Upper lobe of left lung (tissue), 6 donors: ENCODE measurements at regions not wholly inside any gene's neighbourhood (a gene's known extent, or its start where the extent isn't known, plus 50 kb on each side); places are given as distances from the start of the nearest gene placed in this dataset.
"Not testable (repeated sequence)": the region's sequence is repeated elsewhere in the genome, so short reads cannot be mapped to it uniquely, and the experiment has no call there.

Source experiments
- ATAC-seq, 2 donors: fragments of 200-7000 bp; cut with Tn5 transposase; one replicate each; pipeline ENCODE4 v1.9.1; 2022; ENCODE audit warnings: mild to moderate bottlenecking in 2 of 2, moderate library complexity in 2 of 2; ENCODE audit not compliant: low FRiP score in 2 of 2
- DNase-seq, 2 donors: peaks; one replicate each; pipeline ENCODE4 v3.0.0-alpha.2; 2019 to 2020
- H3K27ac ChIP-seq, 4 donors: fragments of 200-600 bp; sonication (generic); one replicate each; pipeline ENCODE4 v1.5.1; 2016 to 2019
- H3K27me3 ChIP-seq, 4 donors: fragments of 200-600 bp; sonication (generic); one replicate each; pipeline ENCODE4 v1.5.1; 2017 to 2019
- H3K36me3 ChIP-seq, 4 donors: fragments of 200-600 bp; sonication (generic); one replicate each; pipeline ENCODE4 v1.5.1; 2016 to 2019
- H3K4me1 ChIP-seq, 4 donors: fragments of 200-600 bp; sonication (generic); one replicate each; pipeline ENCODE4 v1.5.1; 2018 to 2019
- H3K4me3 ChIP-seq, 4 donors: fragments of 200-600 bp; sonication (generic); one replicate each; pipeline ENCODE4 v1.5.1; 2017 to 2019; ENCODE audit warnings: mild to moderate bottlenecking in 2 of 4, moderate library complexity in 1 of 4
- H3K9me3 ChIP-seq, 4 donors: fragments of 200-600 bp; sonication (generic); one replicate each; pipeline ENCODE4 v1.5.1; 2018 to 2019
- EP300 ChIP-seq, 4 donors: sonication (generic); formaldehyde crosslinking; IDR thresholded peaks; one replicate each; pipeline ENCODE4 v1.5.1; 2017; ENCODE audit warnings: antibody characterized with exemption in 4 of 4, control low read depth in 2 of 4
- POLR2A ChIP-seq, 4 donors: fragments of 450-650 bp; IDR thresholded peaks; one replicate each; pipeline ENCODE4 v1.5.1; 2016 to 2017; ENCODE audit warnings: antibody characterized with exemption in 4 of 4, mild to moderate bottlenecking in 2 of 4
- POLR2AphosphoS5 ChIP-seq, 2 donors: sonication (generic); formaldehyde crosslinking; IDR thresholded peaks; one replicate each; pipeline ENCODE4 v1.5.1; 2017; ENCODE audit warnings: antibody characterized with exemption in 2 of 2
- WGBS, 2 donors: methylation state at CpG; one replicate each; pipeline ENCODE4 v1.1.5; 2017 to 2018; 5-methylcytosine and 5-hydroxymethylcytosine counted together
- TF ChIP-seq, protein P1 (sequence below), 6 experiments: fragments of 450-650 bp in 4 of 6; fragments of 200-600 bp in 2 of 6; sonication (generic) in 2 of 6; IDR thresholded peaks; one replicate each; pipeline ENCODE4 v1.5.1; 2016 to 2019; ENCODE audit warnings: antibody characterized with exemption in 6 of 6
- donor health status: DM: no; HTN: no; CAD: no; lungs with moderate emphysema.
- donor health status: DM: no; HTN: yes; CAD: no; lungs with severe emphysema.

GRCh38 chr19:28575816-28576215 lies 637.1 kb downstream of the UQCRFS1 start:
- H3K27me3 ChIP-seq: no peaks in the 10 kb centered on the region
- DNase-seq: no peak
- TF ChIP-seq POLR2A (IDR thresholded peaks at IDR 0.05): no peak
- TF ChIP-seq EP300 (IDR thresholded peaks at IDR 0.05): no peak
- TF ChIP-seq POLR2AphosphoS5 (IDR thresholded peaks at IDR 0.05): no peak
- TF ChIP-seq, protein P1, sequence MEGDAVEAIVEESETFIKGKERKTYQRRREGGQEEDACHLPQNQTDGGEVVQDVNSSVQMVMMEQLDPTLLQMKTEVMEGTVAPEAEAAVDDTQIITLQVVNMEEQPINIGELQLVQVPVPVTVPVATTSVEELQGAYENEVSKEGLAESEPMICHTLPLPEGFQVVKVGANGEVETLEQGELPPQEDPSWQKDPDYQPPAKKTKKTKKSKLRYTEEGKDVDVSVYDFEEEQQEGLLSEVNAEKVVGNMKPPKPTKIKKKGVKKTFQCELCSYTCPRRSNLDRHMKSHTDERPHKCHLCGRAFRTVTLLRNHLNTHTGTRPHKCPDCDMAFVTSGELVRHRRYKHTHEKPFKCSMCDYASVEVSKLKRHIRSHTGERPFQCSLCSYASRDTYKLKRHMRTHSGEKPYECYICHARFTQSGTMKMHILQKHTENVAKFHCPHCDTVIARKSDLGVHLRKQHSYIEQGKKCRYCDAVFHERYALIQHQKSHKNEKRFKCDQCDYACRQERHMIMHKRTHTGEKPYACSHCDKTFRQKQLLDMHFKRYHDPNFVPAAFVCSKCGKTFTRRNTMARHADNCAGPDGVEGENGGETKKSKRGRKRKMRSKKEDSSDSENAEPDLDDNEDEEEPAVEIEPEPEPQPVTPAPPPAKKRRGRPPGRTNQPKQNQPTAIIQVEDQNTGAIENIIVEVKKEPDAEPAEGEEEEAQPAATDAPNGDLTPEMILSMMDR (IDR thresholded peaks at IDR 0.05): no peak

DNA sequence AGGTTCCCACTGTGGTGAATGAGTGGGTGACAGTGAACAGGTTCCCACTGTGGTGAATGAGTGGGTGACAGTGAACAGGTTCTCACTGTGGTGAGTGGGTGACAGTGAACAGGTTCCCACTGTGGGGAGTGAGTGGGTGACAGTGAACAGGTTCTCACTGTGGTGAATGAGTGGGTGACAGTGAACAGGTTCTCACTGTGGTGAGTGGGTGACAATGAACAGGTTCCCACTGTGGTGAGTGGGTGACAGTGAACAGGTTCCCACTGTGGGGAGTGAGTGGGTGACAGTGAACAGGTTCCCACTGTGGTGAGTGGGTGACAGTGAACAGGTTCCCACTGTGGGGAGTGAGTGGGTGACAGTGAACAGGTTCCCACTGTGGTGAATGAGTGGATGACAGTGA lies 637.6 kb downstream of the UQCRFS1 start:
- H3K4me1 ChIP-seq, H3K27ac ChIP-seq, H3K9me3 ChIP-seq, DNase-seq, H3K4me3 ChIP-seq, H3K27me3 ChIP-seq, H3K36me3 ChIP-seq, ATAC-seq: not testable (repeated sequence)

More at GRCh38 chr19:28575816-28576215, 637.1 kb downstream of the UQCRFS1 start:
- Histone ChIP-seq H3K4me3 (no peak overlapping the region), H3K36me3 (no peaks in the 10 kb centered on the region), H3K4me1 (no peaks in the 10 kb centered on the region), H3K9me3 (no peaks in the 10 kb centered on the region), H3K27ac (no peak overlapping the region)
- no peak for ATAC-seq

GRCh38 chr19:28574212-28574611 lies 638.7 kb downstream of the UQCRFS1 start:
- DNase-seq (no peak), ATAC-seq (no peak)
- no peaks in the 10 kb centered on the region for H3K27me3 ChIP-seq
- 90 to 91% methylated on average over 4 of the region's 4 CpGs for WGBS, 2 donors
- H3K36me3 ChIP-seq: no peaks in the 10 kb centered on the region
- TF ChIP-seq, protein P1 (IDR thresholded peaks at IDR 0.05): no peak
- no peak for TF ChIP-seq POLR2A (IDR thresholded peaks at IDR 0.05)
- no peak for TF ChIP-seq POLR2AphosphoS5 (IDR thresholded peaks at IDR 0.05)
- TF ChIP-seq EP300 (IDR thresholded peaks at IDR 0.05): no peak
- H3K27ac ChIP-seq: no peak overlapping the region
- no peaks in the 10 kb centered on the region for H3K4me1 ChIP-seq
- H3K4me3 ChIP-seq: no peak overlapping the region
- H3K9me3 ChIP-seq: no peaks in the 10 kb centered on the region

GRCh38 chr19:28569132-28570131 lies 643.5 kb downstream of the UQCRFS1 start:
- WGBS, 2 donors: 74 to 79% methylated on average over 12 of the region's 12 CpGs
- DNase-seq (no peak), ATAC-seq (no peak)
- no peak overlapping the region for H3K4me3 ChIP-seq
- H3K36me3 ChIP-seq: no peaks in the 10 kb centered on the region
- no peak overlapping the region for H3K27ac ChIP-seq
- no peaks in the 10 kb centered on the region for H3K4me1 ChIP-seq
- no peaks in the 10 kb centered on the region for H3K27me3 ChIP-seq
- no peaks in the 10 kb centered on the region for H3K9me3 ChIP-seq
- TF ChIP-seq POLR2A (IDR thresholded peaks at IDR 0.05): no peak
- no peak for TF ChIP-seq POLR2AphosphoS5 (IDR thresholded peaks at IDR 0.05)
- TF ChIP-seq EP300 (IDR thresholded peaks at IDR 0.05): no peak
- TF ChIP-seq, protein P1 (IDR thresholded peaks at IDR 0.05): no peak

DNA sequence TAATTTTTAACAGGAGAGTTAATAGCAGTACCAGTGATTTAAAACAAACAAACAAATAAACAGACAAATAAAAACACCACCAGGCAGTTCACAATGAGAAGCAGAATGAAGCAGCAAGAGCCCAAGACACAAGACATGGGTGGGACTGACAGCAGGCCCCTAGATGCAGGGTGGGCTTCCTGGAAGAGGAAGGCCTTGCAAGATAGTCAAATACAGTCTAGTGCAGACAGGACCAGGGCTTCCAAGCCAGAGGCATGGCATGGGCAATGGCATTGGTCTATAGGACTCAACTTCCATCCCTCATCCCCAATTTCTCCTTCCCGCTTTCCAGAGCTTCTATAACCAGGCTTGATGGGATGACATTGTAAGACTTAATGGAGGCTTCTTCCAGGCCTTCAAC lies 645.1 kb downstream of the UQCRFS1 start:
- H3K9me3 ChIP-seq: no peaks in the 10 kb centered on the region
- no peak overlapping the region for H3K4me3 ChIP-seq
- 94% methylated on average over 1 of the region's 1 CpG for WGBS, 2 donors

More for the DNA sequence above, 645.1 kb downstream of the UQCRFS1 start:
- no peaks in the 10 kb centered on the region for H3K36me3 ChIP-seq
- H3K27ac ChIP-seq: no peak overlapping the region
- DNase-seq (no peak), ATAC-seq (no peak)
- no peaks in the 10 kb centered on the region for H3K4me1 ChIP-seq
- TF ChIP-seq, protein P1 (IDR thresholded peaks at IDR 0.05): no peak
- TF ChIP-seq POLR2A (IDR thresholded peaks at IDR 0.05) (no peak), POLR2AphosphoS5 (IDR thresholded peaks at IDR 0.05) (no peak), EP300 (IDR thresholded peaks at IDR 0.05) (no peak)
- no peaks in the 10 kb centered on the region for H3K27me3 ChIP-seq
